NCI-H2196 (cell line): ENCODE measurements at regions not wholly inside any gene's neighbourhood (a gene's known extent, or its start where the extent isn't known, plus 50 kb on each side); places are given as distances from the start of the nearest gene placed in this dataset.

Experiments used
- DNase-seq: peaks from one replicate; lab custom pipeline; 2025; ENCODE audit not compliant: unreplicated experiment; lab: John Stamatoyannopoulos, UW

- no peak for DNase-seq
Measured at GRCh38 chr4:20352163-20352431, 100.4 kb downstream of the SLIT2 start.

GRCh38 chr4:20353646-20354045 is 101.9 kb downstream of the SLIT2 start:
- DNase-seq: no peak

- DNase-seq: no peak
Measured at GRCh38 chr4:20354120-20354519, 102.4 kb downstream of the SLIT2 start.

- no peak for DNase-seq
Measured at GRCh38 chr4:20356565-20356964, 104.9 kb downstream of the SLIT2 start.

GRCh38 chr4:20358110-20358509 is 106.4 kb downstream of the SLIT2 start:
- no peak for DNase-seq

- no peak for DNase-seq
Measured at GRCh38 chr4:20359692-20360091, 108.0 kb downstream of the SLIT2 start.

- no peak for DNase-seq
Measured at GRCh38 chr4:20362148-20362547, 110.4 kb downstream of the SLIT2 start.

- DNase-seq: no peak
Measured at GRCh38 chr4:20364969-20365368, 113.3 kb downstream of the SLIT2 start.

GRCh38 chr4:20367446-20367845 is 115.7 kb downstream of the SLIT2 start:
- DNase-seq: no peak

- DNase-seq: no peak
Measured at GRCh38 chr4:20368926-20369325, 117.2 kb downstream of the SLIT2 start.

GRCh38 chr4:20370274-20370673 is 118.6 kb downstream of the SLIT2 start:
- no peak for DNase-seq

- no peak for DNase-seq
Measured at GRCh38 chr4:20376070-20376469, 124.4 kb downstream of the SLIT2 start.

GRCh38 chr4:20378181-20378580 is 126.5 kb downstream of the SLIT2 start:
- DNase-seq: no peak

GRCh38 chr4:20381005-20381404 is 129.3 kb downstream of the SLIT2 start:
- no peak for DNase-seq

- no peak for DNase-seq
Measured at GRCh38 chr4:20383283-20383682, 131.6 kb downstream of the SLIT2 start.

GRCh38 chr4:20383969-20384368 is 132.3 kb downstream of the SLIT2 start:
- no peak for DNase-seq

GRCh38 chr4:20384456-20384855 is 132.8 kb downstream of the SLIT2 start:
- DNase-seq: no peak

- no peak for DNase-seq
Measured at GRCh38 chr4:20386001-20386740, 134.5 kb downstream of the SLIT2 start.

- no peak for DNase-seq
Measured at GRCh38 chr4:20386906-20387305, 135.2 kb downstream of the SLIT2 start.

GRCh38 chr4:20391198-20391597 is 139.5 kb downstream of the SLIT2 start:
- DNase-seq: no peak

- no peak for DNase-seq
Measured at GRCh38 chr4:20391912-20392311, 140.2 kb downstream of the SLIT2 start.

GRCh38 chr4:20393486-20394100 is 141.9 kb downstream of the SLIT2 start:
- DNase-seq: no peak

- no peak for DNase-seq
Measured at GRCh38 chr4:20394512-20394911, 142.8 kb downstream of the SLIT2 start.
